H1 (cell line): ENCODE measurements at regions not wholly inside any gene's neighbourhood (a gene's known extent, or its start where the extent isn't known, plus 50 kb on each side); places are given as distances from the start of the nearest gene placed in this dataset.

ENCODE experiments used
- BACH1 ChIP-seq: IDR thresholded peaks from 2 replicates; pipeline ENCODE4 v1.6.1; 2012; ENCODE audit warnings: low read length, improper control_type of control experiment
- BRCA1 ChIP-seq: IDR thresholded peaks from 2 replicates; pipeline ENCODE4 v1.6.1; 2012; ENCODE audit warnings: low read depth, low read length, improper control_type of control experiment
- CBX5 ChIP-seq: fragments of 300-800, 300-1000 bp; sonication (generic); IDR thresholded peaks from 2 replicates; pipeline ENCODE4 v1.7.1; 2016; ENCODE audit warnings: antibody characterized with exemption, low read length, low read depth

GRCh38 chr6:100987556-100987955 is 106.4 kb upstream of the ASCC3 start (continued):
- TF ChIP-seq BACH1 (no peak), BRCA1 (no peak), CBX5 (no peak)
